Stimulated activated CD4-positive, alpha-beta T cell treated with anti-CD3 and anti-CD28 coated beads, TNF-alpha, amount 100 ng/mL, for 4 hours (primary cell): ENCODE measurements at regions not wholly inside any gene's neighbourhood (a gene's known extent, or its start where the extent isn't known, plus 50 kb on each side); places are given as distances from the start of the nearest gene placed in this dataset.

Source experiments
- DNase-seq, 3 experiments: peaks; one replicate each; pipeline ENCODE4 v3.0.0-alpha.2; 2020; ENCODE audit warnings: low read depth in 3 of 3

DNA sequence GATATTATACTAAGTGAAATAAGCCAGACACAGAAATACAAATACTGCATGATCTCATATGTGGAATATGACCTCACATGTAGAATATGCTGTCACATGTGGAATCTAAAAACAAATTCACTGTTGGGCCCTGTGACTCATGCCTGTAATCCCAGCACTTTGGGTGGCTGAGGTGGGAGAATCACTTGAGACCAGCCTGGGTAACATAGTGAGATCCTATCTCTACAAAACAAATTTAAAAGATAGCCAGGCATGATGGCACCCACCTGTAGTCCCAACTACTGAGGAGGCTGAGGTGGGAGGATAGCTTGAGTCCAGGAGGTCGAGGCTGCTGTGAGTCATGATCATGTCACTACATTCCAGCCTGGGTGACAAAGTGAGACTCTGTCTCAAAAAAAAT is 160.3 kb downstream of the PTEN start:
- no peak for DNase-seq

DNA sequence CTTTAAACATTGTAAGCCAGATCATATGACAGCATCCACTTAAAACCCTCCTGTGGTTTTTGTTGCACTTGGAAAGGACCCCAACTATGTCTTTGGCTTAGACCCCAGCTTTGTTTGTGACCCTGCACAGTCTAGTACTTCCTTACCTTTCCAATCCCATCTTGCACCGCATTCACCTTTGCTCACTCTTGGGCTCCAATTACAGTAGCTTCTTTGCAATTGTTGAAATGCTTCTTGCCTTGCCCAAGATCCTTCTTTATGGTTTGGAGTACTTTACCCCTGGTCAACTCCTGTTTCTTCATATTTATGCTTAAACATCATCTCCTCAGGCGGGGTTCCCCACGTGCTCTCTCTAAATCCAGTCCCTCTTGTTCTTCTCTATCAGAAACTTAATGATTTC is 162.6 kb downstream of the PTEN start:
- no peak for DNase-seq

DNA sequence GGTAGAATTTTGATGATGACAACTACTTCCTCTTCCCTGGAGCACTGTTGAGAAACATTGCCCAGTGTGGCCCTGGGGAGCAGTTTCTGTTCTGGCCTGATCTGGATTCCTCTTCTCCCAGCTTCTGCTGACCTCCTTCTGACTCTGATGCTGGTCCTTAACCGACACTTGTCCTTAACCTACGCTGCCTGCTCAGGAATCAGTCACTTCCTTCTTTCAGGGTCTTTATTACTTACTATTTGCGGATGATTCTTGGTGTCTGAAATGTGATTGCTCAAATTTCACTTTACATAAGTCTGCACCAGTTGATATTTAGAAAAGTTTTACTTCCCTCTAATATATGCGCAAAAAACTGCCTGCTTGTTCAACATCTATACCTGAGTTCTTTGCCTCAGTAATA is 164.1 kb downstream of the PTEN start:
- DNase-seq = no peak

DNA sequence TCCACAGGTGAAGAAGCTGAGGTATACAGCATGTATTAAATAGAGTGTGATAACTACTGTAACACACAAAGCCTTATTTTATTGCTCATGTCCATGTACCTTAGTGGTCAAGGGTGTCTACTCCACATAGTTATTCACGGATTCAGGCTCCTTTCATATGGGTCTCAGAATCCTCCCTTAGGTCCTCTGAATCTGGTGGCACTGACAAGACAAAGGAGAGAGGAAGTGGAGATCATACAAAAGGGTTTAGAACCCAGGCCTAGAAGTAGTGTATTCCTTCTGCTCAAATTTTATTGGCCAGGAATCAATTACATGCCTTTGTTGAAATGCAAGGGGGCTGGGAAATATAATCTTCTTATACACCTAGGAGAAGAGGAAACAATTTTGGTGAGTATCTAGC is 164.6 kb downstream of the PTEN start:
- DNase-seq = no peak

DNA sequence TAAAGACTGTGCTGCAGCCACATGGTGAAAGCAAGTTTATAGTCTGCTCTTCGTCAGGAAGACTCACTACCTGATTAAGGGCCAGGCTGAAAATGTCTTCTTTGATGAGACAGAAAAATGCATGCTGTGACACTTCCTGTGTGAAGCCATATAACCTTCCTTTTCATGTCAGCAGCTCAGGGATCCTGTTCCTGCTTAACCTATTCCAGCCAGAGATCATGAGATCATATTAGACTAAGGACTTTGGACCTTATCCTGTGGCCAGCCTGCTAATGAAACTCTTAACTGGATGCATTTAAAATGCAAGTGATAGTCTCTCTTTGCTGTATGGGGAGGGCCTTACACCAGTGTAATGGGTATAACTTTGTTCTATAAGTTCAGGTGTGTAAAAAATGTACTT is 165.2 kb downstream of the PTEN start:
- no peak for DNase-seq

DNA sequence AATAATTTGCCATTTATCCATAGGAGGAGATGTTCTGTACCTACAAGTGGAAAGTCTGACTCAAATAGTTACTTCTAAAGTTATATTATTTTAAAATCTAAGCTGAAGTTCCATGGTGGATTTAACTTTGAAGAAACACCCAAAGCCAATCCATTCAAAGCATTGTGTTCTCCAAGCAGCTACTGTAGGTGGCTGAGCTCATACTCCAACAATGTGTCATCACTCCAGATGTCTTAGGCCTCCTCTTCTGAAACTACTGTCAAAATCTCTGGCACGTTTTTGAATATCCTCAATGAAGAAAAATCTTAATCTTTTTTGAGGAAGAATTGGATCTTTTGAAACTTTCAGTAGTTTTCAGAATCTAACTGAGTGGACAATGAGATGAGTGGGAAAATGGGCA is 169.1 kb downstream of the PTEN start:
- DNase-seq = no peak

DNA sequence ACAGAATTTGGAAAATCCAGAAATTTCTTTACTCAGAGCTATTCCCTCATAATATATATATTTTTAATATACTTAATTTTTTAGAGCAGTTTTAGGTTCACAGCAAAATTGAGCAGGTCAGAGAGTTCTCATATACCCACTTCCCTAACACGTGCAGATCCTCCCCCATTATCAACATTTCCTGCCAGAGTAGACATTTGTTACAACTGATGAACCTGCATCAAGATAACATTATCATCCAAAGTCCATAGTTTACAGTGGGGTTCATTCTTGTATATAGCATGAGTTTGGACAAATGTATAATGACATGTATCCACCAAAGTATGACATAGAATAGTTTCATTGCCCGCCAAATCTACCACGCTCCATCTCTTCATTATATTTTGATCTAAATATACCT is 170.0 kb downstream of the PTEN start:
- DNase-seq = no peak

DNA sequence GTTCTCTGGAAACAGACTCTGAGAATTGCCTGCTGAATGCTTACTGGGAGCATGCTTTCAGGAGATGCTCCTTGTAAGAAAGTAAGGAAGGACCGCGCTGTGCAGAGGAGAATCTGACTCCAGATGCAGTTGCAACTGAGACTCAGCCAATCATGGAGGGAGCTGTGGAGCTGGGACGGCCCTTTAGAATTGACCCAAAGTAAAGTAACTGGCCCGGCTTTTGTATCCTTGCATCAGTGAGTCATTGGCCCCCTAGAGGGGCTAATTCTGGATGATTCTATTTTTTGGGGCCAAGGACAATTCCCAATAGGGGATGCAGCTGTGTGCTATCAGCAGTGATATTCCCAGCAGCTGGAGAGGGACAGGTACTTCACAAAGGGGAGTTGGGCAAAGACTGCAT is 170.4 kb downstream of the PTEN start:
- DNase-seq = no peak

DNA sequence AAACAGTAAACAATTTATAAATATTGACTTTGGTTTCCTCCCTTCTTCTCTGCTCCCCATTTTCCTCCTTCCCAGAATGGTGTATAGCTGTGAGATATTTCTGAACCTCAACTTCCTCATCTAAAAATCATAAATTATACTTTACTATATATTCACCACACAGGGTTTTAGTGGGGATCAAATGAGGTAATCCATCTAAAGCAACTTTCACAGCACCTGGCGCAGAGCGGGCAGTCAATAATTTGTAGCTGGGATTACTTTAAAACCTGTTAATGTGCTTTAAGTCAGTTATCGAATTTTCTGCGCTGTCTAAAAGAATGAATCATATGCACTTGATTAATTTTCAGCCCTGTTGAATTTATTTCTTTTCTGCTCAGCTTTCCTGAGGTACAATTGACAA is 172.7 kb downstream of the PTEN start:
- no peak for DNase-seq

DNA sequence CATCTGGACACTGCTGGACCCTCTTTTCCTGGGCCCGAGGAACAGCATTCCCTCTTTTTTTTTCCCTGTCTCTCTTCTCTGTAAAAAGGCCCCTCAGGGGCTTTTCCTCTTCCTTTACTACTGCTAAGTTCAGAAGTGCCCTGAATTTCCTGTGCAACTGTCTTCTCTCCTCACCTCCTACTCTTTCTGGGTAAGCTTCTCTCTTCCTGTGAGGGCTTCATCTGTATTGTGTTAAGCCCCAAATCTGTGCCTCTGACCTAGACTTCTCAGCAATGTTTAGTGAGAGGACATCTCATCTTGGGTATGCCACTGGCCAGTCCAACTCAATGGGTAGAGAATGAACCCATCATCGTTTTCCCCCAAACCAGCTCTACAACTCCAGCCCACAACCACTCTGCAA is 174.2 kb downstream of the PTEN start:
- DNase-seq = no peak

DNA sequence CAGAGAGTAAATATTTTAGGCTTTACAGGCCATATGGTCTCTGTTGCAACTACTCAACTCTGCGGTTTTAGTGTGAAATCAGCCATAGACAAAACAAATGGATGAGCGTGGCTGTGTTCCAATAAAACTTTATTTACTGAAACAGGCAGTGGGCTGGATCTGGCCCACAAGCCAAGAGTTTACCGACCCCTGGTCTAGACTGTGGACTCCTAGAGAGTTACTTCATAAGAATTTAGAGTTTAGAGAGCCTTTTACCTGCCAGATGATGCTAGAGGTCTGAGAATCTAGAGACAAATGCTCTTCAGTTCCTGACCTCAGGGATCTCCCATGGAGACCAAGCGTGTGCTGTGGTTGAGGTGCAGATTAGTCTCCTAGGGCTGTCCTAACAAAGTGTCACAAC is 174.8 kb downstream of the PTEN start:
- no peak for DNase-seq

DNA sequence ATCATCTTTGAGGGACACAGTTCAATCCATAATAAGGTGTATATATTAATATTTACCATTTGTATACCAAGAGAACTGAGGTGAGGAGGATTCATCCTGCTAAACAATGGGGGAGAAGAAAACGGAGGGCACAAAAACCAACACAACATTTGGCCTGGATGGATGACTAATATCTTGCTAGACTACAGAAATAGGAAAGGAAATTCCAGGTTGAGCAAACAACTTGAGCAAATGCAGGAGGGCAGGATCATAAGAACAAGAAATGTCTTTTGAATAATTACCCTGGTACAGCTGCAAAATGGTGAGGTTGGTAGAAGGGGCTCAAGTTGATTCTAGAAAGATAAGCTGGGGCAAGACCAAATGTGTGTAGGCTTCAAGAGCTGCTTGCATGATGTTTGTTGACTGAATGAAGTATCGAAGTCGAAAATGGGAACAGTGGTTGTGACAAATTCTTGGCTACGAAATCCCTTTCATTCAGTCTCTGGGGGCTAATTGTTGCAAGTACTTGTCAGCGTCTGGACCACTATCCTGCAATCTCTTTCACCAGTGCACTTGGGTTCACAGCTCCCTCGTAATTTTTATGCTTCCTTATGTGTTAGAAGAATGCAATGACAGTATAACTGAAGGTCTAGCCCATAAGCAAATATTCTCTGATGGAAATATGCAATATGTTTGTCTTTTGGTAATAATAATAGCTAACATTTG is 176.2 kb downstream of the PTEN start:
- DNase-seq = no peak

DNA sequence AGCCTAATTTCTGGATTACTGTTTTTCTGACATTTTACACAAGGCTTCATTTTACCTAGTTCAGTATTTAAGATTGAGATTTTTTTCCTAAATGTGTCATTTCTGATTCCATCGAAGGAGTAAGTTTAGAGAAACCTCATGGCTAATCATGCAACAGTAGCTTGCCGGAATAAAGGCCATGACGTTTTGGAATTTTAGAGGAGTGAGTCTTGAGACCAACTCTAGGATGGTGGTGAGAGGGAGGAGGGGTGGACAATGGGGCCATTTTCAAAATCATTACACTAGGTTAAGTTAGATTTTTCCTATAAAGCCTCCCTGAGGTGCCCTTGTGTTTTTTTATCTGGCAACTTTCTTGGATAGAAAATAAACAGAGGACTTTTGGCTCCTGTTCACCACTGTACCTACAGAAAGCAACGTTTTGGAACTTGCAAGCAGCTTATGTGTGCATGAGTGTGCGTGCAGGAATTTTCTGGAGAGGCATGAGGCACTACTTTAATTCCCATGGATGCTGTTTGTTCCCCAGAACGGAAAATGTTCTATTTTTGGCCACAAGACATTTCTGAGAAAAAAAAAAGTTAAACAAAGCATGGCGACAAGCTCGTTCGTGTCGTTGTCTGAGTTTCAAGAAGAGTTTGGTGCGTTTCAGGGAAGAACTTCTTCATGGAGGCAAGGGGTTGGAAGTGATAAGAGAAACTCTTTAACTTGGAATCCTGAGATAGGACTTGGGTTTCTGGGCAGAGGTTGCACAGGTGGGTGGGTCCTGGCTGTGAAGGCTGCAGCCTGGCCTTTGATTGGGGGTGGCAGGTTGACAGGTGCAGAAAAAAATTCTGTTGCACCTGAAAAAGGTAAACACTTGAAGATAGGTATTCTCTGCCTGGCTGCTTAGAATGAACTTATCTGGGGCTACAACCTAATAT is 178.1 kb downstream of the PTEN start:
- DNase-seq = no peak

DNA sequence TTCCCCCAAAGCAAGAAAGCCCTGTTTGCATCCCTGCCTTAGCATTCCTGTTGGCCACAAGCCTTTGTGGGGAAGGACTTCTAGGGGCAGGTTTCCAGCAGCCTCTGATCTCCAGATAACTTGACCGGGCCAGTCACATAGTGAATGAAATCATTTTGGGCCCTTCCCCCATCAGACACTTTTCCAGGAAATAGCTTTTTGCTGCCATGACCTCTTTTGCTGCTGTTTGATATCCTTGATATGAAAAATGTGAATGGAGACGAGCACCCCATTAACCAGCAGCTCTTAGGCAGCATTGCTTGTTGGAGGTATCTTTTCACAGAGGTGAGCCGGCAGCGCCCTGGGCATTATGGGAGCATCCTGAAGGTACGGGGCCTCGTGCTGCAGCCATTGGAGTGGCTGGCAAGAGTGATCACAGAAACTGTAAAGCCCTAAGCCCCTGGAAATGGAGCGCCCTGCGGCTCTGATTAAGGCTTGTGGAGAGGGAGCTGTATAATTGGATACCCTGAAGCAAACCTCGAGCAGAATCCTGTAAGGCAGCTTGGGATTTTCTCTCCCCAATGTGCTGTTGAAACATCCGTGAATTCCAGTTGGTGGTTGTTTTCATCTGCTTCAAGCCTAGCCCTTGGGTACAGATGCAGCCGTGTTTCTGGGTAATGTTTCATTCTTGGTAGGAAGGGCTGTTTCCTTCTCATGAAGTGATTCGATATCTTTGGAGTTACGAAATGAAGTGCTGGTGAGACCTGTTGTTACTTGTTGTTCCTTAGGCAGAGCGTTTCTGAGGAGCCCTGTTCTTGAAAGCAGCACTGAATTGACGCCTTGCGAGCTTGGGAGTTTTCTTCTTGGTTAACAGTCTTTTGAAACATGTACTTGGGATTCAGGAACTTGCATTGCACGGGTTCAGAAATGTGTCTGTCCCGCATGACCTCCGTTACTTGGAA is 179.0 kb downstream of the PTEN start:
- DNase-seq = no peak

DNA sequence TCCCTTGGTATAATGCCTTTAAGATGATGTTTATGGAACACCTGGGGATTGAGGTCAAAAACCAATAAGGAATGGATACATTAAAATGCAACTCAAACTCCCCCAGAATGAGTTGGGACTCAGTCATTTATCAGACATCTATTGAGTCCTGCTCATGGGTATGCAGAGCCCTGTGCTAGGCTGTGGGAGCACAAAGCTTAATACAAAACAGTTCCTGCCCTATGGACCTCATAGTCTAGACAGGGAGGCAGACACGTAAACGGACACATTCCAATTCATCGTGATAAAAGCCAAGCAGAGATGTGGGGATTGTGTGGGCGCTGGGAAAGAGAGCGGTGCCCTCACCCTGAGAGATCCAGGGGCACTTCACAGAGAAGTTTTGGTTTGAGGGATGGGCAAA is 181.7 kb downstream of the PTEN start:
- no peak for DNase-seq

DNA sequence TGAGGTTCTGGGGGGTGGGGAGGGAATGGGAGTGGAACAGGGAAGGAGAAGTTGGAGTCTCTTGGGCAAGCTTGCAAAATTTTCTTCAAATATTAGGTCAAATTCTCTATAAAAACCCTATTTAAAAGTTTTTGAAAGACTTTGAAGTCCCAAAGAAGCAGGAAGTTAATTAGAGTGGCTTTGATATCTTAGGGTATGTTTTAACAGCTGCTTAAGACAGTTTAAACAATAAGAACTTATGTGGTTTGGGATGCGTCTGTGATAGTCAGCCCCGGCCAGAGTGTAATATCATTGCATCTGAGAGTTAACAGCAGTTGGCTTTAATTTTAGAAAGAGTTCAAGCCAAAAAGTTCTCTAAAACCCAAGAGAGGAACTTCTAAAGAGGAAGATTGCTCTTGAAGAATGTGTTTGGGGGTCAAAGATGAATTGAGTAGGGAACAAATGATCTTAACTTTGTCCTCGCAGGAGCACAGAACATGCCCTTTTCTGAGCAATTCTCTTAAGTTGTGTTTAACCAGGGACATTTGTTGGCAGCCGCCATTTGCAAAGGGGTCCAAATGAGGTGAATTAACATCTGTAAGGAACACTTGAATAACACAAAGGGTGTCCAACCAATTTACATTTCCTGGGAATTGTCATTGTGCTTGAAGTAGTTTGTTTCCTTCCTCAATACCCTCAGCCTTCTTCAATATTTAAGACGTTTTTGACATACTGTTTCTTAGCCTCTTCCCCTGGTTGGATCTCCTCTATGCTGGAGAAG is 182.4 kb downstream of the PTEN start:
- no peak for DNase-seq

DNA sequence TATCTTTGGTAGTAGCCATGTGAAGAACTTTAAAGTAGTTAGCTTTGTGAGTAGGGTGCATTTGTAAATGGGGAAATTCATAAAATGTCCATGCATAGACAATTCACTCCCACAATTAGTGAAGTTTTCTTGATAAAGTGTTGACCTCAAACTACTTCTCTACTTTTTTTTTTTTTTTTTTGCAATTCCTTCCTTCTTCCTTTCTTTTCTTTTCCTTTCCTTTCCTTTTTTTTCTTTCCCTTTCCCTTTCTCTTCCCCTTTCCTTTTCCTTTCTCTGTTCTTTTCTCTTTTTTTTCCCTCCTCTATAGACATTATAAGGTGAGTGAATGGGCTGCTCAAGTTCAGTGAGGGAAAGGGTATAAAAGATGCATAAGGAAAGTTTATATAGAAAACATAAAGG is 184.2 kb downstream of the PTEN start:
- DNase-seq = no peak

DNA sequence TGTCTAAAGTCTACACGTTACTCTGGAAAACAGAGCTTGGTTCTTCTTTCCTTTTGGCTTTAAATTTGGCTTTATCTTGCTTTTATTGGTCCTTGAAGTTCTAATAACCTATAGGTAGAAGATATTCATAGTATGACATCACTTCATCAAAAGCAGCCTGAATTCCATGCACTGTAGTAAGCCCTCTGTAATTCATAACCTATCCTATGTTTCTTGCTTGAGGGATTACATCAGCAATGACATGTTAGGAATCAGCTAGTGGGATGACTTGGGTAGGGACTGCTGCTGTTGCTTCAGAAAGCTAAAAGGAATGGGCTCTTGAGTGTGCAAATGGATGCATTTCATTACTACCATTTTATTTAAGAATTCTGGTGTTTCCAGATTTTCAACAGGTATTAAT is 184.9 kb downstream of the PTEN start:
- no peak for DNase-seq

DNA sequence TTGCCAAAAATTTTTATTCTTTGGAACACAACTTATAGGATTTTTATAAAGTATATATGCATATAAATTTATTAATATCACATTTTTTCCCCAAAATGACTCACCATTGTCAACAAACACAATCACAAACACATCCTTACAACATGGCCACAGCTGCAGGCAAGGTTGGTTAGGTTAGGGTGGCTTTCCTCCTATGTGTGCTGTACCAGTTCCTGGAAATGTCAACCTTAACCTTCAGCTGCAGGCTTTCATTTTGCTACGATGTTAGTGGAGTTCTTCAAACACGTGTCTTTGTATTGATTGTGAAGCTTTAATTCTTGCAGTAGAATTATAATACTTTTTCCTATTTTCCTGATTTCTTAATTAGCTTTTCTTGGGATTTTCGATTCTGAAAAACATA is 185.8 kb downstream of the PTEN start:
- no peak for DNase-seq

DNA sequence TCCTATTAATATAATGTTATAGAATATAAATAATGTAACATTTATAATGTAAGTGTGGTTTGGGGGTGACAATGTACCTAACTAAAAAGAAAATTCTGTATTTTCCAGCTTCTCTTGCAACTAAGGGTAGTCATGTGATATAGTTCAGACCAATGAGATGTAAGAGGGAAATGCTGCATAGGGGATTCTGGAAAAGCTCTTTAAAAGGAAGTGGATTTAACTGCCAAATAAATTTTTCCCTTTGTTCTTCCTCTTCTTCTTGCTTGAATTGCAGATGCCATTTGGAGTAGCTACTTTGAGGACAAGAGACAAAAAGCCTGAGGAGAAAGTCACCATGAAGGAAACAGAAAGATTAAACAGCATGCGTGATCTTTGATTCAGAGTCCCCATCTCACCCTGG is 194.3 kb downstream of the PTEN start:
- no peak for DNase-seq

DNA sequence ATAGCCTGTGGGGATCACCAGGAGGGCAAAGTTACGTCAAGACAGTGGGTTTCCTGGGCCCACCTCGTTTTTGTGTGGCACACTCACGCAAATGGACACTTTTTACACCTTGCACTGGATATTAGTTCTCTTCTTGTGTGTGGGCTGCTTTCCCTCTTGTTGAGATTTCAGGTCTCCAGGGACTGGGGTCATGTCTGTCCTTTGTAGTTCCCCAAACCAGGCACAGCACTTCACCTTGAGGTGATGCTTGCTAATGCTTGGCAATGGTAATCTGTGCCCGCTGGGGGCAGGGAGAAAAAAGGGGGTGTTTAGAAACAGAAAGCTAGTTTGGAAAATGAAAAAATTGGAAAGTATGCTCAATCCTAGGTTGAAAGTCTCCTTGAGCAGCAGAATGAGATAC is 195.3 kb downstream of the PTEN start:
- DNase-seq = no peak

DNA sequence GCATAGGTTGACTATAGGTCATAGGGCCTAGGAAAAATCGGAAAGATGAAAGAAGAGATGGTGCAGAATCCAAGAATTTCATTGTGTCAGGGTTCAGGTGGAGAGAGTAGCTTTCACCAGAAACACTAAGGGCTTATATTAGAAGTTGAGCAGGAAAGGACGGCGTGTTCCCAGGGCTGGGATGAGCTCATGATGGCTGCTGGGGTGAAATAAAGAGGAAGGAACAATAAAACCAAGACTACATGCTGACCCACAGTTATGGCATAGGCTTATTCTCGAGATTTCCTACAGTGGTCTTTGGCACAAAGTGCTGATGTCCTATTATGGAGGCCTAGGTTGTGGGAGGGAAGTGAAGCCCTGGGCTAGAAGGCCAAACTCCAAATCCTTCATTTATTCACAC is 195.8 kb downstream of the PTEN start:
- DNase-seq = no peak
